NCI-H187 (cell line): ENCODE measurements at regions not wholly inside any gene's neighbourhood (a gene's known extent, or its start where the extent isn't known, plus 50 kb on each side); places are given as distances from the start of the nearest gene placed in this dataset.

Source experiments
- DNase-seq, 2 experiments: peaks; one replicate each; lab custom pipeline; 2025; lab: John Stamatoyannopoulos, UW

- no peak for DNase-seq
Measured at GRCh38 chr20:39310363-39310995, 348.3 kb downstream of the DHX35 start.

- DNase-seq: no peak
Measured at GRCh38 chr20:39309458-39309857, 347.3 kb downstream of the DHX35 start.

GRCh38 chr20:39302312-39302711 lies 340.2 kb downstream of the DHX35 start:
- DNase-seq: no peak

- no peak for DNase-seq
Measured at GRCh38 chr20:39299783-39300182, 337.6 kb downstream of the DHX35 start.

GRCh38 chr20:39298571-39299506 lies 336.7 kb downstream of the DHX35 start:
- DNase-seq: no peak

GRCh38 chr20:39298121-39298520 lies 336.0 kb downstream of the DHX35 start:
- no peak for DNase-seq

- DNase-seq: no peak
Measured at GRCh38 chr20:39295301-39295700, 333.2 kb downstream of the DHX35 start.

- no peak for DNase-seq
Measured at GRCh38 chr20:39294137-39294725, 332.1 kb downstream of the DHX35 start.

- DNase-seq: no peak
Measured at GRCh38 chr20:39292193-39292736, 330.1 kb downstream of the DHX35 start.

- DNase-seq: no peak
Measured at GRCh38 chr20:39291301-39291700, 329.2 kb downstream of the DHX35 start.

GRCh38 chr20:39290575-39290974 lies 328.4 kb downstream of the DHX35 start:
- no peak for DNase-seq

GRCh38 chr20:39289831-39290230 lies 327.7 kb downstream of the DHX35 start:
- DNase-seq: no peak

GRCh38 chr20:39289316-39289715 lies 327.2 kb downstream of the DHX35 start:
- DNase-seq: no peak

GRCh38 chr20:39283464-39283863 lies 321.3 kb downstream of the DHX35 start:
- DNase-seq: no peak

- no peak for DNase-seq
Measured at GRCh38 chr20:39282619-39283092, 320.5 kb downstream of the DHX35 start.

GRCh38 chr20:39280875-39281274 lies 318.7 kb downstream of the DHX35 start:
- DNase-seq: no peak

GRCh38 chr20:39278230-39278788 lies 316.2 kb downstream of the DHX35 start:
- no peak for DNase-seq

GRCh38 chr20:39277185-39277584 lies 315.0 kb downstream of the DHX35 start:
- no peak for DNase-seq

GRCh38 chr20:39270837-39271604 lies 308.9 kb downstream of the DHX35 start:
- DNase-seq: no peak

- no peak for DNase-seq
Measured at GRCh38 chr20:39269493-39270217, 307.5 kb downstream of the DHX35 start.

- peak; percentile 10 to 19 for DNase-seq
Measured at GRCh38 chr20:39268981-39269461, 306.9 kb downstream of the DHX35 start.
